GM12878 (cell line): ENCODE measurements at regions not wholly inside any gene's neighbourhood (a gene's known extent, or its start where the extent isn't known, plus 50 kb on each side); places are given as distances from the start of the nearest gene placed in this dataset.

Source experiments
- ATAC-seq: fragments of 200-7000 bp; cut with Tn5 transposase; 3 replicates; pipeline ENCODE4 v1.9.1; 2020; ENCODE audit warnings: mild to moderate bottlenecking, moderate library complexity
- BruUV-seq: library from RNA; stranded (reverse); fragments of 400-500 nt; replicated peaks from 2 replicates; lab custom pipeline; 2021; lab: Mats Ljungman, UMichigan
- CTCF ChIA-PET: fragments of 300-600 bp; sonication (Branson Sonifier 250); formaldehyde crosslinking; extraction: SDS; loops from one replicate; lab custom pipeline; 2021; ENCODE audit warnings: inconsistent platforms; lab: Yijun Ruan, JAX
- POLR2A ChIA-PET: fragments of 350-600 bp; formaldehyde crosslinking; extraction: SDS; loops from one replicate; lab custom pipeline; 2021; ENCODE audit warnings: inconsistent platforms; lab: Charles Lee
- RAD21 ChIA-PET: fragments of 300-600 bp; sonication (Branson Sonifier 250); formaldehyde crosslinking; loops from one replicate; lab custom pipeline; 2023; ENCODE audit warnings: antibody characterized with exemption; ENCODE audit not compliant: unreplicated experiment; lab: Charles Lee
- SMC1A ChIA-PET: fragments of 300-600 bp; sonication (Branson Sonifier 250); formaldehyde crosslinking; loops from one replicate; lab custom pipeline; 2023; ENCODE audit not compliant: unreplicated experiment, uncharacterized antibody; lab: Charles Lee
- DNase-seq: peaks from one replicate; pipeline ENCODE4 v3.0.0-alpha.2; 2011; ENCODE audit warnings: low read depth, low spot score
- FAIRE-seq: peaks from 3 replicates; lab custom pipeline; 2011; peaks lifted over from hg19 to GRCh38; lab: Jason Lieb, UNC
- H2AFZ ChIP-seq: 2 replicates; pipeline ENCODE4 v1.6.0; 2011; ENCODE audit warnings: low read depth, low read length, control low read depth; ENCODE audit not compliant: control insufficient read depth
- H3K27ac ChIP-seq: 2 replicates; pipeline ENCODE4 v1.5.1; 2011; ENCODE audit warnings: control low read depth; ENCODE audit not compliant: control insufficient read depth, insufficient read depth
- H3K27me3 ChIP-seq, 2 experiments: replicated peaks in 1 of 2; 2 replicates each; pipeline versions ENCODE4 v1.6.0 to v1.6.1; 2011; ENCODE audit warnings: low read length in 1 of 2; ENCODE audit not compliant: control insufficient read depth in 2 of 2, insufficient read depth in 2 of 2
- H3K36me3 ChIP-seq, 2 experiments: 2 replicates each; pipeline ENCODE4 v1.5.1; 2011; ENCODE audit warnings: low read length in 1 of 2; ENCODE audit not compliant: control insufficient read depth in 2 of 2, insufficient read depth in 2 of 2
- H3K4me1 ChIP-seq: 2 replicates; pipeline ENCODE4 v1.6.1; 2011; ENCODE audit warnings: mild to moderate bottlenecking, low read length, moderate library complexity, mixed read lengths; ENCODE audit not compliant: control insufficient read depth, insufficient read depth
- H3K4me2 ChIP-seq: 2 replicates; pipeline ENCODE4 v1.6.0; 2011; ENCODE audit warnings: control low read depth; ENCODE audit not compliant: control insufficient read depth, insufficient read depth
- H3K4me3 ChIP-seq: fragments of 200-600 bp; sonication (generic); 2 replicates; pipeline ENCODE4 v1.5.1; 2016
- H3K79me2 ChIP-seq: 2 replicates; pipeline ENCODE4 v1.6.0; 2011; ENCODE audit warnings: low read length; ENCODE audit not compliant: control insufficient read depth, insufficient read depth
- H3K9ac ChIP-seq: 2 replicates; pipeline ENCODE4 v1.8.0; 2011; ENCODE audit warnings: low read length, control low read depth, mixed read lengths; ENCODE audit not compliant: control insufficient read depth, insufficient read depth
- H3K9me3 ChIP-seq: replicated peaks from 3 replicates; pipeline ENCODE4 v1.5.1; 2011; ENCODE audit warnings: mild to moderate bottlenecking, low read length; ENCODE audit not compliant: control insufficient read depth, insufficient read depth
- H4K20me1 ChIP-seq: 2 replicates; pipeline ENCODE4 v1.6.0; 2011; ENCODE audit not compliant: control insufficient read depth, insufficient read depth
- BHLHE40 ChIP-seq, 2 experiments: fragments of 450-650 bp in 1 of 2; IDR thresholded peaks; 2 replicates each; pipeline ENCODE4 v1.6.1; 2011 to 2017; ENCODE audit warnings: low read depth in 2 of 2, borderline replicate concordance in 1 of 2, improper control_type of control experiment in 1 of 2, low read length in 1 of 2, mild to moderate bottlenecking in 1 of 2
- RAD21 ChIP-seq: IDR thresholded peaks from 2 replicates; pipeline ENCODE4 v1.6.1; 2011; ENCODE audit warnings: mild to moderate bottlenecking, low read depth, low read length, moderate library complexity; ENCODE audit not compliant: insufficient read depth
- SMC3 ChIP-seq: IDR thresholded peaks from 2 replicates; pipeline ENCODE4 v1.6.1; 2011; ENCODE audit warnings: low read length, improper control_type of control experiment, borderline replicate concordance
- SUPT20H ChIP-seq: IDR thresholded peaks from 2 replicates; pipeline ENCODE4 v1.6.1; 2011; ENCODE audit warnings: low read depth, mild to moderate bottlenecking, low read length, moderate library complexity, borderline replicate concordance; ENCODE audit not compliant: control insufficient read depth
- TCF3 ChIP-seq: IDR thresholded peaks from 2 replicates; pipeline ENCODE4 v1.6.1; 2012; ENCODE audit warnings: low read depth, mild to moderate bottlenecking, low read length, borderline replicate concordance; ENCODE audit not compliant: insufficient read depth
- ZNF274 ChIP-seq: IDR thresholded peaks from one replicate; pipeline ENCODE4 v1.8.0; 2011; ENCODE audit not compliant: insufficient read length, insufficient read depth
- WGBS: methylation state at CpG from one replicate; pipeline ENCODE4 v1.1.6; 2016; ENCODE audit warnings: low lambda C conversion rate; ENCODE audit not compliant: insufficient replicate concordance, insufficient coverage; ENCODE audit errors: missing lambda C conversion rate; 5-methylcytosine and 5-hydroxymethylcytosine counted together
- in situ Hi-C: fragments of 300-500 bp; cut with MboI; formaldehyde crosslinking; loops from 9 replicates; pipeline ENCODE4 v1.14.3; 2018; ENCODE audit warnings: mixed read lengths
- intact Hi-C: fragments of 100-400 bp; cut with micrococcal nuclease; formaldehyde crosslinking; loops from one replicate; pipeline ENCODE4 v1.14.2; 2022; ENCODE audit not compliant: unreplicated experiment
- TF ChIP-seq, protein P1 (sequence below): fragments of 450-650 bp; IDR thresholded peaks from 2 replicates; pipeline ENCODE4 v1.6.1; 2017; ENCODE audit warnings: mild to moderate bottlenecking, low read depth, inconsistent platforms; ENCODE audit not compliant: poor library complexity, severe bottlenecking
- TF ChIP-seq, protein P2 (sequence below), 3 experiments: IDR thresholded peaks in 2 of 3; conservative IDR thresholded peaks in 1 of 3; 2 replicates each; pipeline ENCODE4 v1.5.1; 2011; ENCODE audit warnings: low read depth in 3 of 3, low read length in 3 of 3, mild to moderate bottlenecking in 3 of 3, control low read depth in 2 of 3, moderate library complexity in 2 of 3, inconsistent platforms in 1 of 3, mixed read lengths in 1 of 3; ENCODE audit not compliant: control insufficient read depth in 2 of 3, insufficient read depth in 1 of 3; ENCODE audit errors: extremely low read depth in 1 of 3
- TF ChIP-seq, protein P3 (sequence below): fragments of 450-650 bp; IDR thresholded peaks from 2 replicates; pipeline ENCODE4 v1.6.1; 2016; ENCODE audit warnings: mild to moderate bottlenecking, moderate library complexity, borderline replicate concordance
- TF ChIP-seq, protein P4 (sequence below): IDR thresholded peaks from 2 replicates; pipeline ENCODE4 v1.6.1; 2011; ENCODE audit warnings: borderline replicate concordance, low read depth, mild to moderate bottlenecking, moderate library complexity, low read length; ENCODE audit not compliant: insufficient read depth, poor library complexity, severe bottlenecking

DNA sequence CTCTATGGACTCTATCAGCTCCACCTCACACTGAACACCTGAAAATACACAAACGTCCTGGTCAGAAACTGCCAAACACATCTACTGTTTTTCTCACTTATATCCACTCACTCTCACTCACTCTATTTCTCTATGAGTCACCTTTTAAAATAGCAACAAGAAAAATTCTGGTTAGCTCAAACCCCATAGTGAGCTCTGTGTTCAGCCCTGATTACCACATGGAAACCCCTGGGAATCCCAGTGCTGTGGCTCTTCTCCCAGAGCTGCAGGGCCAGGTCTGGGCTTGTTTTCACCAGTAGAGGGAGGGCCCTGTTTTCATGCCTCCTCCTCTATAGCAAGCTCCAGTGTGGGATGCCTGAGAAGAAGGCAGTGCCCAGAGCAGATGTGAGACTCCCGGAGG is 1126.1 kb downstream of the TMEM121 start (continued):
- TF ChIP-seq, protein P1, sequence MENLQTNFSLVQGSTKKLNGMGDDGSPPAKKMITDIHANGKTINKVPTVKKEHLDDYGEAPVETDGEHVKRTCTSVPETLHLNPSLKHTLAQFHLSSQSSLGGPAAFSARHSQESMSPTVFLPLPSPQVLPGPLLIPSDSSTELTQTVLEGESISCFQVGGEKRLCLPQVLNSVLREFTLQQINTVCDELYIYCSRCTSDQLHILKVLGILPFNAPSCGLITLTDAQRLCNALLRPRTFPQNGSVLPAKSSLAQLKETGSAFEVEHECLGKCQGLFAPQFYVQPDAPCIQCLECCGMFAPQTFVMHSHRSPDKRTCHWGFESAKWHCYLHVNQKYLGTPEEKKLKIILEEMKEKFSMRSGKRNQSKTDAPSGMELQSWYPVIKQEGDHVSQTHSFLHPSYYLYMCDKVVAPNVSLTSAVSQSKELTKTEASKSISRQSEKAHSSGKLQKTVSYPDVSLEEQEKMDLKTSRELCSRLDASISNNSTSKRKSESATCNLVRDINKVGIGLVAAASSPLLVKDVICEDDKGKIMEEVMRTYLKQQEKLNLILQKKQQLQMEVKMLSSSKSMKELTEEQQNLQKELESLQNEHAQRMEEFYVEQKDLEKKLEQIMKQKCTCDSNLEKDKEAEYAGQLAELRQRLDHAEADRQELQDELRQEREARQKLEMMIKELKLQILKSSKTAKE, result peak; percentile 48

DNA sequence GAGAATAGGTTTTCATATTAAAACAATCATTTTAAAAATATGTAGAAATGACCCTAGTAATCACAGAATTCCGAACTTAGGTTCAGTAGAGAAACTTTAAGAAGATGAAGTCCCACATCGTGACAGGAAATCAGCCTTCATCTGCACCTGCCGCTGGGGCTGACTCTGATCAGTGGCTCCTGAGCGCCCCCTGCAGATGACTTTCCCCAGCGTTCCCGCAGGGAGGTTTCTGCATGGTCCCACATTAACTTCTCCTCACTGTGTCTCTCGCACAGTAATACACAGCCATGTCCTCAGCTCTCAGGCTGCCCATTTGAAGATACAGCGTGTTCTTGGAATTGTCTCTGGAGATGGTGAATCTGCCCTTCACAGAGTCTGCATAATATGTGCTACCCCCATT is 1131.1 kb downstream of the TMEM121 start:
- Histone ChIP-seq H3K9ac (no peak overlapping the region), H3K27me3 (no peaks in the 10 kb centered on the region), H3K79me2 (no peaks in the 10 kb centered on the region), H2AFZ (peak overlapping the region; percentile 33; the same call in 1 of the 2 replicates), H3K4me2 (peak overlapping the region; percentile 18; the same call in 1 of the 2 replicates), H3K4me3 (no peak overlapping the region), H4K20me1 (no peaks in the 10 kb centered on the region), H3K9me3 (no peaks in the 10 kb centered on the region), H3K36me3 (no peaks in the 10 kb centered on the region), H3K27ac (no peak overlapping the region), H3K4me1 (peaks cover 7% of the 10 kb centered on the region)
- in situ Hi-C loops, result no loop called here
- SMC1A ChIA-PET, result interaction anchor here (0.8 to 1.0 kb wide), 2 partner anchors 33 to 39 kb away, joined by 3 to 5 read pairs; no protein-coding TSS in a partner anchor
- BruUV-seq, result no TSS peak
- CTCF ChIA-PET, result interaction anchor here (0.6 to 6.0 kb wide), 20 partner anchors 10 to 220 kb away, joined by 3 to 29 read pairs (median 6); no protein-coding TSS in a partner anchor
- RAD21 ChIA-PET, result interaction anchor here (1.0 to 3.2 kb wide), 4 partner anchors 9 to 39 kb away, joined by 3 to 8 read pairs (median 3); no protein-coding TSS in a partner anchor
- WGBS, result 2% methylated on average over 8 of the region's 8 CpGs
- POLR2A ChIA-PET, result no interaction called here
- ATAC-seq (peak; percentile 70), FAIRE-seq (peak; percentile 89), DNase-seq (no peak)
- intact Hi-C loops, result no loop called here
- no peak for TF ChIP-seq SUPT20H
- TF ChIP-seq SMC3, result peak; percentile 22; the same call in 1 of the 2 replicates
- TF ChIP-seq TCF3, result peak; percentile 39; the same call in 1 of the 2 replicates
- no peak for TF ChIP-seq ZNF274
- TF ChIP-seq, protein P2, sequence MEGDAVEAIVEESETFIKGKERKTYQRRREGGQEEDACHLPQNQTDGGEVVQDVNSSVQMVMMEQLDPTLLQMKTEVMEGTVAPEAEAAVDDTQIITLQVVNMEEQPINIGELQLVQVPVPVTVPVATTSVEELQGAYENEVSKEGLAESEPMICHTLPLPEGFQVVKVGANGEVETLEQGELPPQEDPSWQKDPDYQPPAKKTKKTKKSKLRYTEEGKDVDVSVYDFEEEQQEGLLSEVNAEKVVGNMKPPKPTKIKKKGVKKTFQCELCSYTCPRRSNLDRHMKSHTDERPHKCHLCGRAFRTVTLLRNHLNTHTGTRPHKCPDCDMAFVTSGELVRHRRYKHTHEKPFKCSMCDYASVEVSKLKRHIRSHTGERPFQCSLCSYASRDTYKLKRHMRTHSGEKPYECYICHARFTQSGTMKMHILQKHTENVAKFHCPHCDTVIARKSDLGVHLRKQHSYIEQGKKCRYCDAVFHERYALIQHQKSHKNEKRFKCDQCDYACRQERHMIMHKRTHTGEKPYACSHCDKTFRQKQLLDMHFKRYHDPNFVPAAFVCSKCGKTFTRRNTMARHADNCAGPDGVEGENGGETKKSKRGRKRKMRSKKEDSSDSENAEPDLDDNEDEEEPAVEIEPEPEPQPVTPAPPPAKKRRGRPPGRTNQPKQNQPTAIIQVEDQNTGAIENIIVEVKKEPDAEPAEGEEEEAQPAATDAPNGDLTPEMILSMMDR (IDR thresholded peaks at IDR 0.05 in 2 of 3, conservative IDR thresholded peaks at IDR 0.05 in 1 of 3; ENCODE audit: control insufficient read depth in 2 of 3, extremely low read depth in 1 of 3, insufficient read depth in 1 of 3, low read depth in 3 of 3, low read length in 3 of 3), result peak; percentile 68 to 85 (median 81)
- peak; percentile 29 to 45; a peak in 1 of 4 replicates for TF ChIP-seq BHLHE40 (IDR thresholded peaks at IDR 0.05; ENCODE audit: borderline replicate concordance in 1 of 2, low read depth in 2 of 2, low read length in 1 of 2)
- TF ChIP-seq RAD21, result peak; percentile 60
- TF ChIP-seq, protein P3, sequence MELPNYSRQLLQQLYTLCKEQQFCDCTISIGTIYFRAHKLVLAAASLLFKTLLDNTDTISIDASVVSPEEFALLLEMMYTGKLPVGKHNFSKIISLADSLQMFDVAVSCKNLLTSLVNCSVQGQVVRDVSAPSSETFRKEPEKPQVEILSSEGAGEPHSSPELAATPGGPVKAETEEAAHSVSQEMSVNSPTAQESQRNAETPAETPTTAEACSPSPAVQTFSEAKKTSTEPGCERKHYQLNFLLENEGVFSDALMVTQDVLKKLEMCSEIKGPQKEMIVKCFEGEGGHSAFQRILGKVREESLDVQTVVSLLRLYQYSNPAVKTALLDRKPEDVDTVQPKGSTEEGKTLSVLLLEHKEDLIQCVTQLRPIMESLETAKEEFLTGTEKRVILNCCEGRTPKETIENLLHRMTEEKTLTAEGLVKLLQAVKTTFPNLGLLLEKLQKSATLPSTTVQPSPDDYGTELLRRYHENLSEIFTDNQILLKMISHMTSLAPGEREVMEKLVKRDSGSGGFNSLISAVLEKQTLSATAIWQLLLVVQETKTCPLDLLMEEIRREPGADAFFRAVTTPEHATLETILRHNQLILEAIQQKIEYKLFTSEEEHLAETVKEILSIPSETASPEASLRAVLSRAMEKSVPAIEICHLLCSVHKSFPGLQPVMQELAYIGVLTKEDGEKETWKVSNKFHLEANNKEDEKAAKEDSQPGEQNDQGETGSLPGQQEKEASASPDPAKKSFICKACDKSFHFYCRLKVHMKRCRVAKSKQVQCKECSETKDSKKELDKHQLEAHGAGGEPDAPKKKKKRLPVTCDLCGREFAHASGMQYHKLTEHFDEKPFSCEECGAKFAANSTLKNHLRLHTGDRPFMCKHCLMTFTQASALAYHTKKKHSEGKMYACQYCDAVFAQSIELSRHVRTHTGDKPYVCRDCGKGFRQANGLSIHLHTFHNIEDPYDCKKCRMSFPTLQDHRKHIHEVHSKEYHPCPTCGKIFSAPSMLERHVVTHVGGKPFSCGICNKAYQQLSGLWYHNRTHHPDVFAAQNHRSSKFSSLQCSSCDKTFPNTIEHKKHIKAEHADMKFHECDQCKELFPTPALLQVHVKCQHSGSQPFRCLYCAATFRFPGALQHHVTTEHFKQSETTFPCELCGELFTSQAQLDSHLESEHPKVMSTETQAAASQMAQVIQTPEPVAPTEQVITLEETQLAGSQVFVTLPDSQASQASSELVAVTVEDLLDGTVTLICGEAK, result no peak
- TF ChIP-seq, protein P4, sequence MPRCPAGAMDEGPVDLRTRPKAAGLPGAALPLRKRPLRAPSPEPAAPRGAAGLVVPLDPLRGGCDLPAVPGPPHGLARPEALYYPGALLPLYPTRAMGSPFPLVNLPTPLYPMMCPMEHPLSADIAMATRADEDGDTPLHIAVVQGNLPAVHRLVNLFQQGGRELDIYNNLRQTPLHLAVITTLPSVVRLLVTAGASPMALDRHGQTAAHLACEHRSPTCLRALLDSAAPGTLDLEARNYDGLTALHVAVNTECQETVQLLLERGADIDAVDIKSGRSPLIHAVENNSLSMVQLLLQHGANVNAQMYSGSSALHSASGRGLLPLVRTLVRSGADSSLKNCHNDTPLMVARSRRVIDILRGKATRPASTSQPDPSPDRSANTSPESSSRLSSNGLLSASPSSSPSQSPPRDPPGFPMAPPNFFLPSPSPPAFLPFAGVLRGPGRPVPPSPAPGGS, result no peak
